Motor neuron (in vitro differentiated cells): ENCODE measurements at regions not wholly inside any gene's neighbourhood (a gene's known extent, or its start where the extent isn't known, plus 50 kb on each side); places are given as distances from the start of the nearest gene placed in this dataset.
"Not testable (repeated sequence)": the region's sequence is repeated elsewhere in the genome, so short reads cannot be mapped to it uniquely, and the experiment has no call there.

Experiments used
- ATAC-seq, 8 experiments: fragments of 200-7000 bp; cut with Tn5 transposase; replicated peaks in 6 of 8; 2 replicates each; pipeline ENCODE4 v1.8.0; 2021; ENCODE audit warnings: mild to moderate bottlenecking in 8 of 8, moderate library complexity in 8 of 8
- H3K27ac ChIP-seq, 2 donors: fragments of 250-450 bp; sonication (Bioruptor Pico); 2 replicates each; pipeline ENCODE4 v1.9.0; 2021; ENCODE audit warnings: antibody characterized with exemption in 2 of 2, mild to moderate bottlenecking in 2 of 2, moderate library complexity in 1 of 2
- H3K4me1 ChIP-seq, 2 donors: fragments of 250-450 bp; sonication (Bioruptor Pico); replicated peaks in 1 of 2; 2 replicates each; pipeline ENCODE4 v1.6.1; 2021; ENCODE audit warnings: antibody characterized with exemption in 2 of 2, mild to moderate bottlenecking in 2 of 2, moderate library complexity in 1 of 2
- H3K4me3 ChIP-seq, 5 donors: fragments of 250-450 bp; sonication (Bioruptor Pico); 2 replicates each; pipeline ENCODE4 v1.9.0; 2021; ENCODE audit warnings: antibody characterized with exemption in 5 of 5, mild to moderate bottlenecking in 5 of 5, moderate library complexity in 4 of 5
- WGBS, 10 experiments: fragments of 450-650 bp; shearing (Covaris generic); methylation state at CpG; one replicate each; pipeline ENCODE4 v1.0.0; 2022; 5-methylcytosine and 5-hydroxymethylcytosine counted together
- in situ Hi-C, 9 experiments: fragments of 400-800 bp; cut with MboI; loops; one replicate each; pipeline ENCODE4 v1.15.0; 2021; ENCODE audit warnings: low sequenced_read_pairs in 9 of 9, low pct_unique_long_range_greater_than_20kb in 2 of 9; ENCODE audit not compliant: unreplicated experiment in 9 of 9

DNA sequence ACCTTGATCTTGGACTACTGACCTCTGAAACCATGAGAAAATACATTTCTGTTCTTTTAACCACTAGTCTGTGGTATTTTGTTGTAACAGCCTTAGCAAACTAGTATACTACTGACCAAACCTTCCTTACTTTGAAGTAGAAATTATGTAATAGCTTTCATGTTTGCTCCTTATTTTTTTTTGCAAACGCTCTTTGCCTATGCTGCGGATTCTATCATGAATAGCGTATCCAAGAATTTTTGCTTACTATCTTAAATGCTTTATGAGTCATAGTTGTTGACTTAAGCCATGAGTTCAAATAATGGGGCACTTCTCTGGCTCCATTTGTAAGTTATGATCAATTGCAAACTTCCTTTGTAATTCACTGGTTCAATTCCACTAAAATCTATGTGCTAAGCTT, 154.8 kb upstream of the CYLC2 start:
- 7 to 100% (median 83%) methylated on average over 1 to 3 of the region's 3 CpGs for WGBS, 10 experiments
- no peak for ATAC-seq
- peaks cover 0 to 3% of the 10 kb centered on the region in 2 donors for H3K4me1 ChIP-seq
- H3K27ac ChIP-seq, result no peak overlapping the region
- in situ Hi-C loops, result no loop called here
- H3K4me3 ChIP-seq, result no peak overlapping the region

GRCh38 chr9:102832814-102833213, 162.3 kb upstream of the CYLC2 start:
- in situ Hi-C loops, result no loop called here
- no peaks in the 10 kb centered on the region for H3K4me1 ChIP-seq
- no peak for ATAC-seq
- no peak overlapping the region for H3K27ac ChIP-seq
- H3K4me3 ChIP-seq, result no peak overlapping the region
- 8 to 97% (median 82%) methylated on average over 2 to 3 of the region's 3 CpGs; no CpG with 5 or more reads in 2 of the 10 experiments for WGBS, 10 experiments

DNA sequence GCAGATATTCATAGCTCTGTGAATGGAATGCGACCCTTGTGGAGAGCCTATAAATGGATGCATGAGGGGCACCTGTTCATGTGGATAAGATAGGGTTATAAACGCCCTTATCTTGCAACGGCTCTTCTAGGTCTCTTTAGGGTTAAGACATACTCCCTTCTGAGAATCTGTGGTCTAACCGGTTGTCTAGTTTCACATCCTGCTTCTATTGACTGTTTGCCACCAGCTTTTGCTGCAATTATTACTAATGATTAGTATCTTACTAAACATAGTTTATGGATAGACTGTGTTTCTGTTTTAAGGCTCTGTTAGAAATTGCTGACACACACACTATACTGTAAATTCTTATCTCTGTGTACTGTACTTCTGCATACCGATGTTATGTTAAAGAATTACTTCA, 198.9 kb upstream of the CYLC2 start:
- Histone ChIP-seq H3K4me1 (no peaks in the 10 kb centered on the region), H3K4me3 (no peak overlapping the region), H3K27ac (no peak overlapping the region)
- ATAC-seq, result no peak
- in situ Hi-C loops, result no loop called here
- WGBS, 10 experiments, result 10 to 92% (median 53%) methylated on average over 3 to 5 of the region's 5 CpGs

- Histone ChIP-seq H3K27ac (no peak overlapping the region), H3K4me1 (no peaks in the 10 kb centered on the region), H3K4me3 (no peak overlapping the region)
- no peak for ATAC-seq
- in situ Hi-C loops, result no loop called here
Measured at GRCh38 chr9:102795532-102795931, 199.6 kb upstream of the CYLC2 start.

GRCh38 chr9:102779356-102779755, 215.8 kb upstream of the CYLC2 start:
- in situ Hi-C loops, result no loop called here
- Histone ChIP-seq H3K4me3 (no peak overlapping the region), H3K27ac (no peak overlapping the region), H3K4me1 (peaks cover 0 to 3% of the 10 kb centered on the region in 2 donors)
- no peak for ATAC-seq

- peak in 1 of 8 experiments; percentile 26 for ATAC-seq
- Histone ChIP-seq H3K4me1 (peaks cover 0 to 3% of the 10 kb centered on the region in 2 donors), H3K4me3 (no peak overlapping the region), H3K27ac (no peak overlapping the region)
- 0 to 90% (median 30%) methylated on average over 1 to 4 of the region's 4 CpGs for WGBS, 10 experiments
- in situ Hi-C loops, result no loop called here
Measured at GRCh38 chr9:102778746-102779145, 216.4 kb upstream of the CYLC2 start.

GRCh38 chr9:102770704-102771103, 224.4 kb upstream of the CYLC2 start:
- no peak for ATAC-seq
- WGBS, 10 experiments, result 21 to 100% (median 84%) methylated on average over 1 to 3 of the region's 3 CpGs; no CpG with 5 or more reads in 1 of the 10 experiments
- H3K4me1 ChIP-seq, result peaks cover 0 to 2% of the 10 kb centered on the region in 2 donors
- H3K27ac ChIP-seq, result no peak overlapping the region
- in situ Hi-C loops, result loop anchor here in 1 of 9 experiments (25.0 kb wide), 1 partner anchor 108 kb away; no protein-coding TSS in a partner anchor
- no peak overlapping the region for H3K4me3 ChIP-seq

DNA sequence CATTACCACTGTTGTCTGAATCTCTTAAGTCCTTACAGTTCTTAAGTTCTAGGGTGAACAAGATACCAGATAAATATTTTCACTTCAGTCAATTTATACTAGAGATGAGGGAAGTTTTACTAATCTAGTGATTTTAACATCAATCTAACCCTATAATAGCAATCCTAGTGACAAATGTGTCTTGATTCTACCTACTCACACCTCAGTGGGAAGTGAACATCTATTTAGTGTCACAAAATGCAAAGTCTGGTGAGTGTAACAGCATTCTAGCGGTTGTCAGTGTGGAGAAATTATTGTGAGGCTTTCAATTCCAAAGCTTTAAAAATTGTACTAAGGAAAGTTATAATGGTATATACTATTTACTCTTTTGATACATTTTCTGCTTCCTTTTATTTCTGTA, 225.8 kb upstream of the CYLC2 start:
- peaks cover 0 to 2% of the 10 kb centered on the region in 2 donors for H3K4me1 ChIP-seq
- WGBS, 10 experiments, result 0 to 100% (median 43%) methylated on average over 1 of the region's 1 CpG; no CpG with 5 or more reads in 3 of the 10 experiments
- no peak for ATAC-seq
- H3K4me3 ChIP-seq, result no peak overlapping the region
- in situ Hi-C loops, result loop anchor here in 1 of 9 experiments (25.0 kb wide), 1 partner anchor 107 kb away; no protein-coding TSS in a partner anchor
- H3K27ac ChIP-seq, result no peak overlapping the region

DNA sequence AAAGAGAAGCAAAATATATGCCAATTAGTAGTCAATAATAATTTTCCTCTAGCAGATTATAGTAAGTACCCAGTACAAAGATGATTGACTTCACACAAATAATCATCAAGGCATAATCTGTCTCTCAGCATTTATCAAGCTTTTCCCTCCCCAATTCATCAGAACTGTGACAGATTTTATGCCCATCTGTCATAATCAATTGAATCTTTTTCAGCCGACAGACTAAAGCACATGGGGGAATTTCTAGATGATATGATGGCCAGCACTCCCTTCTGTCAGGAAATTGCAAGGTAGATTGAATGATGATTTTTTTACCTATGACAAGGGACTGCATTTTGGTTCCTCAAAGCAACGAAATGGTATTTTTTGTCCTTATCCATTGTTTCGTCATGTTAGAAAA, 227.1 kb upstream of the CYLC2 start:
- peaks cover 0 to 2% of the 10 kb centered on the region in 2 donors for H3K4me1 ChIP-seq
- no peak overlapping the region for H3K27ac ChIP-seq
- no peak for ATAC-seq
- H3K4me3 ChIP-seq, result no peak overlapping the region
- in situ Hi-C loops, result loop anchor here in 1 of 9 experiments (25.0 kb wide), 1 partner anchor 106 kb away; no protein-coding TSS in a partner anchor
- WGBS, 10 experiments, result 15 to 91% (median 55%) methylated on average over 2 to 3 of the region's 3 CpGs; no CpG with 5 or more reads in 1 of the 10 experiments

- ATAC-seq, result no peak
- WGBS, 10 experiments, result 0 to 75% (median 29%) methylated on average over 1 to 4 of the region's 4 CpGs; no CpG with 5 or more reads in 2 of the 10 experiments
- peaks cover 0 to 2% of the 10 kb centered on the region in 2 donors for H3K4me1 ChIP-seq
- in situ Hi-C loops, result loop anchor here in 1 of 9 experiments (25.0 kb wide), 1 partner anchor 105 kb away; no protein-coding TSS in a partner anchor
- H3K4me3 ChIP-seq, result no peak overlapping the region
- H3K27ac ChIP-seq, result no peak overlapping the region
Measured at GRCh38 chr9:102767076-102767475, 228.1 kb upstream of the CYLC2 start.

- H3K4me1 ChIP-seq, result no peaks in the 10 kb centered on the region
- no peak for ATAC-seq
- WGBS, 10 experiments, result 0 to 83% (median 22%) methylated on average over 1 of the region's 1 CpG; no CpG with 5 or more reads in 3 of the 10 experiments
- H3K27ac ChIP-seq, result no peak overlapping the region
- no peak overlapping the region for H3K4me3 ChIP-seq
- in situ Hi-C loops, result loop anchor here in 1 of 9 experiments (25.0 kb wide), 1 partner anchor 103 kb away; no protein-coding TSS in a partner anchor
Measured at GRCh38 chr9:102740578-102740977, 254.6 kb upstream of the CYLC2 start.

GRCh38 chr9:102728946-102729345, 266.2 kb upstream of the CYLC2 start:
- in situ Hi-C loops, result loop anchor here in 1 of 9 experiments (25.0 kb wide), 1 partner anchor 92 kb away; no protein-coding TSS in a partner anchor

DNA sequence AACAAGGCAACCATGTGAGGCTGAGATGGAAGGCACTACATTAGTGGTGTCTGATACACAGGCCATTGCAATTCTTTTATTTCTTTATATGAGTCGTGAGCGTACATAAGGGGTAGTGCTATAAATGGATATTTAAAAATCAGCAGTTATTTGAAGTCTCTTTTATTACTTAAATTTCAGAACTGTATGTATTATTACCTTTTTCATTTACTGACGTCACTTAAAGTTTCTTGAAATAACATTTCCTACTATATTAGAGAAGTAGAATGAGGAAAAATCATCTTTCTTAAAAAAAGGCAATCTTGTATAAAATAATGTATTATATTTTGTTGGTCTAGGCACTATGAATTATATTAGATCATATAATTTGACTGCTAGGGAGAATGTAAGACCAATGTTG, 280.9 kb upstream of the CYLC2 start:
- in situ Hi-C loops, result no loop called here
- 0 to 93% (median 60%) methylated on average over 1 to 3 of the region's 3 CpGs; no CpG with 5 or more reads in 1 of the 10 experiments for WGBS, 10 experiments
- Histone ChIP-seq H3K27ac (no peak overlapping the region), H3K4me3 (no peak overlapping the region), H3K4me1 (no peaks in the 10 kb centered on the region)
- ATAC-seq, result no peak

More at GRCh38 chr9:102728946-102729345, 266.2 kb upstream of the CYLC2 start:
- Histone ChIP-seq H3K4me1 (no peaks in the 10 kb centered on the region), H3K4me3 (no peak overlapping the region), H3K27ac (no peak overlapping the region)
- WGBS, 10 experiments, result 20 to 96% (median 73%) methylated on average over 1 to 5 of the region's 6 CpGs; no CpG with 5 or more reads in 1 of the 10 experiments
- no peak for ATAC-seq

DNA sequence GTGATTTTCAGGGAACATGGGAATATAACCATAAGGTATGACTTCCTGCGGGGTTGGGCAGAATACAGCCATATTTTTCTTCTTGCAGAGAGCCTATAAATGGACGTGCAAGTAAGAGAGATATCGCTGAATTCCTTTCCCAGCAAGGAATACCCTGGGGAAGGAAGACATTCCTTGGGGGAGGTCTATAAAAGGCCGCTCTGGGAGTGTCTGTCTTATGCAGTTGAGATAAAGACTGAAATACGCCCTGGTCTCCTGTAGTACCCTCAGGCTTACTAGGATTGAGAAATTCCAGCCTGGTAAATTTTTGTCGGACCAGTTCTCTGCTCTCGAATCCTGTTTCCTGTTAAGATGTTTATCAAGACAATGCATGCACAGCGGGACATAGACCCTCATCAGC, 282.2 kb upstream of the CYLC2 start:
- H3K4me1 ChIP-seq, in situ Hi-C loops, H3K4me3 ChIP-seq, ATAC-seq, H3K27ac ChIP-seq: not testable (repeated sequence)
- 17 to 92% (median 66%) methylated on average over 1 to 6 of the region's 8 CpGs for WGBS, 10 experiments
